Heart left ventricle (tissue), 16 donors: ENCODE measurements at regions not wholly inside any gene's neighbourhood (a gene's known extent, or its start where the extent isn't known, plus 50 kb on each side); places are given as distances from the start of the nearest gene placed in this dataset.

Experiments
- ATAC-seq, 4 donors: fragments of 200-7000 bp; cut with Tn5 transposase; one replicate each; pipeline ENCODE4 v1.9.1; 2020 to 2022; ENCODE audit warnings: moderate library complexity in 4 of 4, mild to moderate bottlenecking in 3 of 4, moderate number of reproducible peaks in 1 of 4
- DNase-seq, 5 donors: peaks; one replicate each; pipeline ENCODE4 v3.0.0-alpha.2; 2020
- H3K27ac ChIP-seq, 12 donors: fragments of 200-600 bp; sonication (generic) in 4 of 12; one replicate each; pipeline versions ENCODE4 v1.5.0 to v1.8.0; 2016 to 2022; ENCODE audit warnings: mild to moderate bottlenecking in 2 of 12
- H3K27me3 ChIP-seq, 9 donors: fragments of 200-600 bp; sonication (generic) in 2 of 9; one replicate each; pipeline versions ENCODE4 v1.5.1 to v1.8.0; 2016 to 2022; ENCODE audit warnings: mild to moderate bottlenecking in 3 of 9
- H3K36me3 ChIP-seq, 9 donors: fragments of 200-600 bp; sonication (generic) in 2 of 9; one replicate each; pipeline versions ENCODE4 v1.5.0 to v1.8.0; 2018 to 2022; ENCODE audit warnings: mild to moderate bottlenecking in 2 of 9
- H3K4me1 ChIP-seq, 12 donors: fragments of 200-600 bp; sonication (generic) in 4 of 12; one replicate each; pipeline versions ENCODE4 v1.5.0 to v1.8.0; 2016 to 2022; ENCODE audit warnings: mild to moderate bottlenecking in 3 of 12
- H3K4me3 ChIP-seq, 12 donors: fragments of 200-600 bp; sonication (generic) in 4 of 12; one replicate each; pipeline versions ENCODE4 v1.5.0 to v1.8.0; 2017 to 2022; ENCODE audit warnings: mild to moderate bottlenecking in 9 of 12, moderate library complexity in 4 of 12
- H3K9me3 ChIP-seq, 12 donors: fragments of 200-600 bp; sonication (generic) in 4 of 12; one replicate each; pipeline versions ENCODE4 v1.5.0 to v1.8.0; 2016 to 2022; ENCODE audit warnings: mild to moderate bottlenecking in 1 of 12
- CTCF ChIP-seq, 12 donors: fragments of 200-600 bp; sonication (generic) in 4 of 12; IDR thresholded peaks; one replicate each; pipeline versions ENCODE4 v1.5.0 to v1.8.0; 2018 to 2022; ENCODE audit warnings: antibody characterized with exemption in 12 of 12, mild to moderate bottlenecking in 5 of 12
- POLR2A ChIP-seq, 2 donors: fragments of 450-650 bp; IDR thresholded peaks; one replicate each; pipeline ENCODE4 v1.6.1; 2017; ENCODE audit warnings: antibody characterized with exemption in 2 of 2, mild to moderate bottlenecking in 2 of 2, moderate library complexity in 2 of 2
- WGBS, 4 donors: extraction: QIAGEN DNeasy Blood & Tissue Kit in 2 of 4; methylation state at CpG; one replicate each; pipeline versions ENCODE4 v1.1.5 to v1.1.7; 2013 to 2018; 5-methylcytosine and 5-hydroxymethylcytosine counted together
- intact Hi-C, 10 donors: fragments of 100-400 bp; cut with DNase I; formaldehyde crosslinking; loops; one replicate each; pipeline versions ENCODE4 v1.11.1 to v1.14.2; 2022
- donor health status: ischemic (EF 13 %, LVEDD 7.1; RV severe dilation, severe dysfunction).
- donor health status: healthy with polysubstance abuse.
- donor health status: DM: no; HTN: yes; CAD: no.
- donor health status: DM: no; HTN: no; CAD: no.
- donor health status: ischemic (EF 25% LVEDD 6.9; RV normal size, moderate dysfunction).
- donor health status: ischemic (EF 25% LVEDD 5.7; RV mildly dilated, moderate dysfunction).
- donor health status: healthy.
- donor health status: DM: yes; HTN: yes; CAD: no.
- donor health status: ischemic (EF 35%, LVEDD 5.7; RV mildly dilated, moderate dysfunction).
- donor health status: nonischemic (EF 11% LVEDD 7.7; RV severe dilation, severe dysfunction).
- donor health status: DM: yes; HTN: yes; CAD: no.
- donor health status: PGD.
- donor health status: ischemic (EF 29% LVEDD 5.4; RV normal size, mild dysfunction).
- donor health status: nonischemic (EF 23%, LVEDD 6.1; RV moderate dilation, normal function).

GRCh38 chr4:159049780-159050375 is 53.0 kb upstream of the RAPGEF2 start:
- Histone ChIP-seq H3K4me3 (no peak overlapping the region), H3K9me3 (no peaks in the 10 kb centered on the region), H3K27ac (no peak overlapping the region), H3K36me3 (no peaks in the 10 kb centered on the region), H3K27me3 (no peaks in the 10 kb centered on the region), H3K4me1 (peaks cover 0 to 14% (median 5%) of the 10 kb centered on the region in 12 donors)
- TF ChIP-seq CTCF (IDR thresholded peaks at IDR 0.05), result no peak
- TF ChIP-seq POLR2A (IDR thresholded peaks at IDR 0.05), result no peak
- WGBS, 4 donors, result 74 to 81% (median 79%) methylated on average over 2 of the region's 2 CpGs
- DNase-seq (no peak), ATAC-seq (no peak)
- intact Hi-C loops, result loop anchor here in 1 of 10 donors (10.0 kb wide), 1 partner anchor 125 kb away; no protein-coding TSS in a partner anchor

- Histone ChIP-seq H3K4me3 (peak overlapping the region in 2 of 12 donors; percentile 4 to 12), H3K4me1 (peaks cover 0 to 14% (median 5%) of the 10 kb centered on the region in 12 donors), H3K9me3 (no peaks in the 10 kb centered on the region), H3K36me3 (no peaks in the 10 kb centered on the region), H3K27me3 (no peaks in the 10 kb centered on the region), H3K27ac (no peak overlapping the region)
- WGBS, 4 donors, result 51 to 55% (median 54%) methylated on average over 7 of the region's 7 CpGs
- no peak for TF ChIP-seq CTCF (IDR thresholded peaks at IDR 0.05)
- no peak for TF ChIP-seq POLR2A (IDR thresholded peaks at IDR 0.05)
- DNase-seq (no peak), ATAC-seq (no peak)
- intact Hi-C loops, result no loop called here
Observed at GRCh38 chr4:159051245-159052071, 51.4 kb upstream of the RAPGEF2 start.

GRCh38 chr4:159052315-159052714 is 50.6 kb upstream of the RAPGEF2 start:
- no peaks in the 10 kb centered on the region for H3K36me3 ChIP-seq
- no peaks in the 10 kb centered on the region for H3K9me3 ChIP-seq
- ATAC-seq, result no peak
- no peak for TF ChIP-seq CTCF (IDR thresholded peaks at IDR 0.05)
- TF ChIP-seq POLR2A (IDR thresholded peaks at IDR 0.05), result no peak
- 83 to 90% (median 86%) methylated on average over 6 of the region's 6 CpGs for WGBS, 4 donors
- H3K27ac ChIP-seq, result no peak overlapping the region
- no peaks in the 10 kb centered on the region for H3K27me3 ChIP-seq
- H3K4me3 ChIP-seq, result no peak overlapping the region
- intact Hi-C loops, result no loop called here
- DNase-seq, result no peak
- peaks cover 0 to 14% (median 5%) of the 10 kb centered on the region in 12 donors for H3K4me1 ChIP-seq
